ENCODE measurements at regions not wholly inside any gene's neighbourhood (a gene's known extent, or its start where the extent isn't known, plus 50 kb on each side); places are given as distances from the start of the nearest gene placed in this dataset.

- no peak for TF ChIP-seq POLR2A (IDR thresholded peaks at IDR 0.05)
- TF ChIP-seq CTCF (IDR thresholded peaks at IDR 0.05) = no peak
Measured at GRCh38 chr3:171954690-171955383, 84.5 kb upstream of the FNDC3B start.

Measured in Peyer's patch (tissue), 4 donors.